Superior temporal gyrus (tissue), 1 donor: ENCODE measurements at regions not wholly inside any gene's neighbourhood (a gene's known extent, or its start where the extent isn't known, plus 50 kb on each side); places are given as distances from the start of the nearest gene placed in this dataset.
A peak's percentile ranks its signal among the peaks of the same experiment; 100 is the strongest.
"Not testable (repeated sequence)": the region's sequence is repeated elsewhere in the genome, so short reads cannot be mapped to it uniquely, and the experiment has no call there.

ENCODE experiments used
- DNase-seq: peaks from one replicate; pipeline ENCODE4 v3.0.0-alpha.2; 2016; ENCODE audit errors: extremely low spot score

DNA sequence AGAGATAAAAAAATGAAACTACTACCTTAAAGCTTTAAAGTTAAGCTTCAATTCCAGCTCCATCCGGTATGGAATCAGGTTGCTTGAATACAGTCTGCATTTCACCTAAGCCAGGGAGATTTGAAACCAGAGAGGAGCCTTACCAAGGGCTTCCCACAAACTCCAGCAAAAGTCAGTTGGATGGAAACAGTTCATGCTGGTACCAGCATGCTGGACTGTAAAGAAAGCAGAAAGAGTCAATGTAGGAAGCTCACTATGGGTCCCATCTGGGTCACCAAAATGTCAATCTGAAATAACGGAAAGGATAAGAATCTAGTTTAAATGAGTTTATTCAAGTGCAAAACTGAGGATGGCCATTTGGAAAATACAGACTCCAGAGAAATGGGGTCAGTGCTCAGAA, 65.3 kb downstream of the CDO1 start:
- no peak for DNase-seq

DNA sequence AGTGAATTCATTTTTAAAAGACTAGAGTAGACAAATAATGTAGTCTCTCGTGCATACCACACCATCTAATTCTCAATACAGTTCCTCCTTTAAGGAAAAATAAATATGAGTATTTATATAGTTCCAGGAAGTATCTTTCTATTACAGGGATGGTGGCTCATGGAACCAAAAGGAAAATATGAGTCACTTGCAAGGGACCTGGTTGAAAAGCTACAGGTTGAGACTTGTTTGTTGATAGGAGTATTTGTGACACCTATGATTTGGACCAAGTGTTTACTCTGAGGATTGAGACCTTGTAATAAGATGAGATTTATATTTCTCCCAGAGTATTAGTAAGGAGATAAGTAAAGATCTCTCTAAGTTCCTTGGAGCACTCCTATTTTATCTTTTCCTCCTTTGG, 67.4 kb downstream of the CDO1 start:
- no peak for DNase-seq

DNA sequence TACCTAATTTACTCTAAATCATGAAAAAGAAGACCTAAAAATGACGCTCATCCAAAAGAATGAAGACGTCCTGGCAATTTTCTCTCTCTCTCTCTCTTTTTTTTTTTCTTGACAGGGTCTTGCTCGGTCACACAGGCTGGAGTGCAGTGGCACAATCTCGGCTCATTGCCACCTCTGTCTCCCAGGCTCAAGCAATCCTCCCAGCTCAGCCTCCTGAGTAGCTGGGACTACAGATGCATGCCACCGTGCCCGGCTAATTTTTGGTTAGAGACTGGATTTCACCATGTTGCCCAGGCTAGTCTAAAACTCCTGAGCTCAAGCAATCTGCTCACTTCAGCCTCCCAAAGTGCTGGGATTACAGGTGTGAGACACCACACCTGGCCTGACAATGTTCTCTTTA, 77.2 kb downstream of the CDO1 start:
- not testable (repeated sequence) for DNase-seq

DNA sequence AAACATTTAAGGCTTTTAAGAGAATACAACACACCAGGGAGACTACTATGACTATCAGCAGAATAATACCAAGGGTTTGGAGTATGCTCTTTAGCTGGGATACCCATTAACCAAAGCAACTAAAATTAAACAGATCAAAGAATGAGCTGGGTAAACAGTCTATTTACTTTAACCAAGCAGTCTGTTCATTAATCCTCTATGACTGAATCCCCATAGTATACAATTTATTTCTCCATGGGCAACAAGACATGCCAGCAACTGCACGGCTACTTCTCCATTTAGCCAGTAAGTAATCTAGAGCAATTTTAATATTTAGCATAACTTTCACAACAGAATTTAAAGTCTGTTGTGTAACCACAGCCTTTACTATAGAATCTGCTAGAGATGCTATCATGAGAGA, 77.6 kb downstream of the CDO1 start:
- DNase-seq = no peak

DNA sequence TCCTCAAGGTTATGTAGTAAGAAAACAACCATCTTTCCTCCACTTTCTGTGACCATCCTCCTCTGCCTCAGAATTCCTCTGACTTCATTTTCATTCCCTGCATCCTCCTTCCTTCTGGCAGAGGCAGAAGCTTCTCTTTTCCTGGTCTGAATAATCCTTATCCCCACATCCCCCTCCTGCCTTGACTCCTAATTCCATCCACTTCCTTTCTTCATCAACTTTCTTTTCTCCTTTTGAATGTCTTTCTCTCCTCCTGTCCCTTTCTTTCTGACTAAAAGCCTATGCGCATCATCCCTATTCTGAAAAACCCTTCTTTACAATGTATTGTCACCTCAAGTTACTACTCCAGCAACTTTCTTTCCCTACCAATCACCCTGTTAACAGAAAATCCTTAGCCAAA, 79.0 kb downstream of the CDO1 start:
- DNase-seq = no peak

DNA sequence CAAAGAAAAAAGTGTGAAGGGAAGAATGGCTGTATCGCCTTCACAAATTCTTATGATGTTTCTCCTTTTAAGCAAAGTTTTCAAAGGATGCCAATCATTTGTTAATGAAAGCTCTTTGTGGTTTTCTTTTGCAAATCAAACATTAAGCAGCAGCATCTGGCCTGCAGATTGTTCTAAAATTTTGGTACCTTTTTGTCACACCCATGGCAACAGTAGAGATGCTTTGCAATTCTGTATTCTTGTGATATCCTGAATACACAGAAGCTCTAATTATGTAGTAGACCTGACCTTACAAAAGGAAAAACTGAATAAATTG, 79.8 kb downstream of the CDO1 start:
- DNase-seq = peak; percentile 25

DNA sequence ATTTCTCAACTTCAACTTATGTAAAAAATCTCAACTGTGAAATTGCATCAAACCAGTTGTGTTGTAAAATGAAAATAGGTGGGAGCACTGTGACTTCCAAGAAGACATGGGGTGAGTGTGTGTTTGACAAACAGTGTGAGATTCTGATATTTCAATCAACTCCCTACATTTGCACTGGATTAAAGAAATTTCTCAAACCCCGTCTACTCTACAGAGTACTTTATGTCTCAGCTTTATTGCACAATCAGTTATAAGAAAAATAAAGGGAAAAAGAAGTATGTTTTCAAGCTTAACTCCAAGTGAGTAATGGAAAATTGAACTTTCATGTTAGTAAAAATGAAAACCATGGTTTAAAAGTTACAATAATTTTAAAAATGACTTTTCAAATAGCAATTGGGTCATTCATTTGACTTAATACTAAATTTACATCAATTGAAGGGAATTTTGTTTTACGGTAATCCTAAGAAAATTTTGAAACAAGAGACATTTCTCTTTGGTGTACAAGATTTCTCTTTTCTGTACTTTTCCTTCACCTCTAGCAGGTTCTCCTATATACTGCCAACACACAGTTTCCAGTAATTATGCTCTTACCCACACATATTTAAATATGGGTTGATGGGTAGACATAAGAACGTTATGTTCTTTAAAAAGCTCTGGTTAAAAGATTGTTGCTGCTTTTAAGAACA, 80.3 kb downstream of the CDO1 start:
- no peak for DNase-seq

DNA sequence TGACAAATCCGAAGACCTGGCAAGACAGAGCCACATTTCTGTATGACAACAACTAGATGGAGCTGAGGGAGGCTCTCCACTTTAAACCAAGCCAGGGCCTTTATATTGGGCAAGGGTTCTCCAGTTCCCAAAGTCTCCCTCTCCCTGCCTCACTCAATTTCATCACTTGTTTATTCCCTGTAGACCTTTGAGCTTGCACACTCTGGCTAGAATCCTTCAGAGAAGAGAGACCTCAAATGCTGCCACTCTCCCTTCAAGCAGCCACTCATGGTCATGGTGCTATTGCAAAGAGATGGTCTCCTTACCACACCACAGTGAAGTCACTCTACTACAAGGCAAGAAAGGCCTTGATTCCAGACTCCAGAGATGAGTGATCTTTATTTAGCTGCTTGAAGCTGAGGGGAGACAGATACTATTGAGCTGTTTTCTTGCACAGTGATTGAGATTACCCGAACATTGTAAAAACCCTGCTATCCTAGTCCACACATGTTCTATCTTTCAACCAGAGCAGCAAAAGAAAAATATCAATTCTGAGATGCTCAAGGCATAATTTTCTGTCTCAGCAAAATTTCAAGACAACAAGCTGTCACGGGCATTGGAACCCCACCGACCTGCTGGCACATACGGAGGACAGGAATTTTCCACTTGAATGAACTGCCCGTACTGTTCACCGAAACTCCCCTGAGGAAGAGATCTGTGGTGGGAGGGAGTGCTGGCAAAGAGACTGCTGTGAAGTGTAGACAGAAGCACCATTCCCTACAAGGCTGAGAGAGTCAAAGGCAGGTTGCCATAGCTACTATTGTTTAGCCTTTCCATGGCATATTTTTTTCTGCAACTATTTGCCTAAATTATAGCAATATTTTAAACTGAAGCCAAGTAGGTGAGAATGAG, 81.1 kb downstream of the CDO1 start:
- DNase-seq = no peak

DNA sequence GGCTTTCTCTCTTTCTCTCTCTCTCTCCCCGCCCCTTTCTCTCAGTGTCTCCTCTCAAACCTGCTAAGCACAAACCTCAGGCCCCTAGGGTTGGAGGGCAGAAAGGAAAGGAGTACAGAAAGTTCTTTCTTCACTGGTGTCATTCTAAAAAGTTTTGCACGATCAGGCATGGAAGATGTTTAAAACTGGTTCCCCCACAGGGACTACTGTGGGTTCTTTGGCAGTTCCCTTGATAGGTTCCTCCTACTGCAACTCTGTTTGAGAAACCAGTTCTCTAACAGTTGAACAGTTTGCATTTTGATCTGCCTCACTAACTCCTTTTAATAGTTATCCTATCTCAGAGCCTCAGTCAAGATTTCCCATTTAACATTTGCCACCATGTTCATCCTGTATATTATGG, 82.9 kb downstream of the CDO1 start:
- DNase-seq = no peak

DNA sequence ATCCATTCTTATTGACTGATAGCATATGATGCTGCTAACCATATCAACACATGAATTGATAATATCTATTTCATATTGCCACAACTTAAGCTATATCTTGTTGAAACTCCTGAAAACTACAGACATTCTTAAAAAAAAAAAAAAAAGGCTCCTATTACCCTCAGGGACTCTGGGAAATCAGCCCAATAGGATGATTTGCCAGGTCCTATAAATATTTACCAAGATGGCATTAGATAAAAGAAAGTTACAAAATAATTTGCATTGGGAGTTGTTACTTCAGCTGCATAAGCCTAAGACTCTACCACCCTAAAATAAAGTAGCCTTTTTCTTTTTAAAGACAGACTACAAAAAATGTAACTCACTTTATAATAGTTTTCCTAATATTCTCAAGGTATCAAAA, 84.4 kb downstream of the CDO1 start:
- DNase-seq = no peak

DNA sequence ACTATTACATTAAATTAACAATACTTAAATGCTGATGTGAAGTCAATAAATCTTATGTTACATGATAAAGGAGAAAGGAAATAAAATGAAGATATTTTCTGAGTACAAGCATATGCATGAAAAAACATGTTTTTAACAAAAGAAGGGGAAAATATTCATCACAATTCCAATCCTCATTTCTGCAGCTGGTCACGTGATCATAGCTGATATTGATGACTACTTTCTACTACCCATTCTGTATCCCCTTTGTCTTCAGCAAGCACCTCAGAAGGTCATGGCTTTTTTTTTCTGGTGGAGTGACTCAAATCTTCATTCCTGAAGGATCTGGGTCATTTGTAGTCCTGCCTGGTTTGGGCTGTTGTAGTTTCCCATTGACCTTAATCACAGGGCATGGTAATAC, 90.9 kb downstream of the CDO1 start:
- DNase-seq = no peak

DNA sequence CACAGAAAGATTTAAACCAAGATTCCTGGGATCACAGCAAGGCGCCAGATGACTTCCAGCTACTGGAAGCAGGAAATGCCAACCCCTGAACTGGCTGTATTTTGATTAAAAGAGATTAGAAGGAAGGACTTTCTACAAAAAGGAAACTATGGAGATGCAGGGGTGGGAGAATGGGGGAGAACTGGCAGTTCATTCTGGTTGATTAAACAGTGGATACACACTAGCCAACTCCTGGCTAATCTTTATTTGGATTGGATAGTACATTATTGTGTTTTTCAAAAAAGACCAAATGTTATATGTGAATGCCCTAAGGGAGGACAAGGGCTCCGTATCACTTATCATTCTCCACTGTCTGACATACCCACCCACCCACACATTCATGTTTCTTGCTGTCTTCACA, 93.2 kb downstream of the CDO1 start:
- no peak for DNase-seq

DNA sequence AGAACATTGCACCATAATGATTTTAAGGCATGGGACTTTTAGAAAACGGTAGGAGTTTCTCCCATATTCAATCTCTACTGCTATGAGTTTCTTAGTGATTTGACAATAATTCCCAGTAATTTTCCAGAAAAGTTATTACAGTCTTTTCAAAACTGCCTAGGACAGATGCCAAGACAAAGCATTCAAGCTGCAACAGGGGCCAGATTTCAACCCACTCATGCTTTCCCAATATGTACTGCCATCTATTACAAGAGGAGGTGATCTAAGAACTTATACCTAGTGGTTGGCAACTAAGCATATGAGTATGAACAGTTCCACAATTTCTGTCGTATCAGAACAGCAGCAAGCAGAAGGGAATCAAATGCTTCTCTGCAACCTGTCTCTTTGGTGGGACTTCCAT, 95.1 kb upstream of the TMED7 start:
- peak; percentile 41 for DNase-seq

DNA sequence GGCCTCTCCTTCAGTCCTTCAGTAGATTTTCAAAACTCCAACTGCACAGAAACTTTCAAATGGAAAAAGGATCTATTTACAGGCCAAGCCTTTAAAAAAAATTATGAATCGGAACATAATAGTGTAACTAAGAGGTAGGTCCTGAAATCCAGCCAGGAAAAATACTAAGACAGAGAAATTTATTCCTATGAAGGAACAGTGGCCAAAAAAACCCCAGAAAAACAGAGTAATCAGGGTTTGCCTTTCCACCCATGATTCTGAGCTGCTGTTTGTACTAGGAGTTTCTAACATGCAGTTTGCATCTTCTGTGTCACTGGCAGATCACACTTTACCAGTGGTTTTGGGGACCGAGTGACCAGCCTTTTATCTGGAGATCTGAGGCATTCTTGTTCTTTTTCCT, 93.1 kb upstream of the TMED7 start:
- DNase-seq = no peak

DNA sequence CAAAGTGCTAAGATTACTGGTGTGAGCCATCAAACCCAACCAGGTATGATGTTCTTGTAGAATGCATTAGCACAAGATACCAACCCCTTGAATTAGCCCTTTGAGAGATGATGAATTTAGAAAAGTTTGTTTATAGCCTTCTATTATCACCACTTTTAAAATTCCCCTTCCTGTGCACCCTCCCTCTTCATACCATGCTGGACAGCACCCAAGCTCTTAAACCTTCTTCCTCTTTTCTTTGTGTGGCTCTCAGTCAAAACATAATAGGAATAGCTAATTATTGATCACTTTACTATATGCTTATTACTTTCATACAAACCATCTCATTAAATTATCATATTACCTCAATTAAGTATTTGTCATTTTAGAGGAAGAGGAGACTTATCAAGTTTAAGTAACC, 87.6 kb upstream of the TMED7 start:
- DNase-seq = no peak

DNA sequence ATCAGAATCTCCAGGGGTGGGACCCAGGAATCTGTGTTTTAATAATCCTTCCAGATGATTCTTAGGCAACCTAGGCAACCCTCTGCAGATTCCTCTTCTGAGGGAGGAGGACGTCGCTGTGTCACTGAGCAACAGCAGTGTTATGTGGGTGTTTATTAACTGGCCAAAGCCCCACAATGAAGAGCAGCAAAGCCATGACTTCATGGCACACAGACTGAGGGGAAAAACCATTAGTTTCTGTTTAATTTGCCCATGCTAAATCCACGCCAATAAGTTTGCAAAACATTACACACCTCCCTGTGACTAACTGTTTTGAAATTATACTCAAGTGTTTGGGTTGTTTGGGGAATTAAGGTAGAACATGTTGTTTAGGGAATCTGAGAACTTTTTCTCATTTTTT, 83.7 kb upstream of the TMED7 start:
- DNase-seq = no peak

DNA sequence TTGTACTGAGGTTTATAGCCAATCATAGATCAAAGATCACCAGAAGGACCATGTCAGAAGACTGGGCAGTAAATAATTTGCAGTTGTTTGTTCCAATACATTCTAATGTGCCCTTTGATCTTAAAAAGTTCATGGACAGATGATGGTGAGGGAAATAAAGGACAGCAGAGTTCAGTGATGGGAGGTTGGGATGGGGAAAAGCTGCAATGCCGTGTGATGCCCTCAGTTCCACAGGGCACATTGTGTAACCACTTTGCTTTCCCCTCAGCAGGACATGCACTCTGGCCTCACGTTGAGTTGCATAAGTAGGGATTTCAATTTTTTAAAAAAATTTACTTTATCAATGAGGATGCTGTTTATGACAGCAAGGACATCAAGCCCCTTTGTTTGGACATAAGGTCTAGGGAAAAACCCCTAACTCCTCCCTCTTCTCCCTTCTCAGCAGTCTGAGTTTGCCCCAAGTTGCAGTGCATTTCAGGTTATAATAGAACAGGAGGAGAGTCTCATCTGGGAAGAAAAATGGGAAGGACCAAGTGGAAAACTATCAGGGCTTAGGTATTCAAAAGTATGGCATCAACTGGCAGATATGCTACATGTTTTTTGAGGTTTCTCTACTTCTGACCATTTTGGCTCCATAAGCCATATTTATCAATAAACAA, 83.1 kb upstream of the TMED7 start:
- no peak for DNase-seq

DNA sequence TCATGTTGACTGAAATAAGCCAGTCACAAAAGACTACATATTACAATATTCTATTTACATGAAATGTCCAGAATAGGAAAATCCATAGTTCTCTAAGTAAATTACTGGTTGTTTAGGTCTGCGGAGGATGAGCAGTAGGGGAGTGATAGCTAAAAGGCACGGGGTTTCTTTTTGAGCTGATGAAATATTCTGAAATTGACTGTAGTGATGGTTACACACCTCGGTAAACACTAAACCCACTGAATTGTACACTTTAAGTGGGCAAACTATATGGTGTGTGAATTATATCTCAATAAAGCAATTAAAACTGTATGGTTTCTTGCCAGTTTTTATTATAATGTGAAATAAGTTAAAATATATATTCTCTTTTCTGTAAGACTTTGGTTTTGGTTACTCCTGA, 77.7 kb upstream of the TMED7 start:
- DNase-seq = no peak

DNA sequence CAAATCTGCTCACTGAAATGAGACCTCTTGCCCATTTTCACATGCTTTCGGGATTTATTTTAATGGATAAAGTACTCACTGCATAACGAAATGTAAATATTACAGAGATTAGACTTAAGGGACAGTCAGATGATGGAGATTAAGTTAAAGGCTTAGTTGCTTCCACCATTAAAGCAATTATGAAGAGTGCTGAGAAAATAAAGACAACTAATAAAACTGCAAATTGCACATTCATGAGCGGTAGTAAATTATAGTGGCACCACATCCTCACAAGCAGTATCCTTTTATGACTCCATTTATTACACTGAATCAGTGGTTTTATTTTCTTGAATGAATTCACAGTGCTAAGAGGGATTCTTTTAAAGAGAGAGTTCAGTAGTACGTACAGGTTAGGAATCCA, 76.2 kb upstream of the TMED7 start:
- no peak for DNase-seq

DNA sequence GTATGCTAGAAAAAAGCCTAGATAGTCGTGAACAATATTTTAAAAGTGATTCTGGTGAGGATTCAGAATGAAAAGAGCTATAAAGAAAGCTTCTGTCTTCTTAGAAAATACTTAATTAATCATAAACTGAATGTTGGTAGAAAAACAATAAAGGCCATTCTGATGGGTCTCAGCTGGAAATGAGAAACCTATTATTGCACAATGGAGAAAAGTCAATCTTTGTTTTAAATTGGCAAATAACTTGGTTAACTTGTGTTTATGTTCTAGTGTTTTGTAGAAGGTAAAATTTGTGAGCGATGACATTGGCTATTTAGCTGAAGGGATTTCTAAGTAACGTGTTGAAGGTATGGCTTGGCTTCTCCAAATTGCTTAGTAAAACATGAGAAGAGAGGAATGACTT, 74.1 kb upstream of the TMED7 start:
- no peak for DNase-seq

DNA sequence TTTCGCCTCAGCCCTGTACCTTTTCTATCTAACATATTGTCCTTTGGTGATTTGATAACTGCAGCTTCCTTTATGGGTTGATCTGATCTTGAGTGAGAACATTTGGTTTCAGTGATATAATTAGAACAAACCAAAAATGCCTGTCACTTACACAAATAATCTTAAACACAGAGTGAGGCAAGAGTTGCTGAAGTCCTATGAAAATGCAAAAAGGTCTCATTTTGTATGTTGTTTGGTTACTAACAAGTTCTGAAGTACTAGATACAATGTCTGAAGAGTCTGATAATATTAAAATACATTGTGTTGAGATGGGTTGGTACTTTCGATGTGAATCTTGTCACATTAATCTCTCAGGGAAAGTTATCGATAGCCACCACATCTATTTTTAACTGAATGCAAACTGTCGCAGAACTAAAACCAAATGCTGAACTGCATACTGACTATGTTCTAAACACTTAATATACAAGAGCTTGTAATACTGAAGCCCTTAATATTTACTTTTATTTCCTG, 70.4 kb upstream of the TMED7 start:
- no peak for DNase-seq

DNA sequence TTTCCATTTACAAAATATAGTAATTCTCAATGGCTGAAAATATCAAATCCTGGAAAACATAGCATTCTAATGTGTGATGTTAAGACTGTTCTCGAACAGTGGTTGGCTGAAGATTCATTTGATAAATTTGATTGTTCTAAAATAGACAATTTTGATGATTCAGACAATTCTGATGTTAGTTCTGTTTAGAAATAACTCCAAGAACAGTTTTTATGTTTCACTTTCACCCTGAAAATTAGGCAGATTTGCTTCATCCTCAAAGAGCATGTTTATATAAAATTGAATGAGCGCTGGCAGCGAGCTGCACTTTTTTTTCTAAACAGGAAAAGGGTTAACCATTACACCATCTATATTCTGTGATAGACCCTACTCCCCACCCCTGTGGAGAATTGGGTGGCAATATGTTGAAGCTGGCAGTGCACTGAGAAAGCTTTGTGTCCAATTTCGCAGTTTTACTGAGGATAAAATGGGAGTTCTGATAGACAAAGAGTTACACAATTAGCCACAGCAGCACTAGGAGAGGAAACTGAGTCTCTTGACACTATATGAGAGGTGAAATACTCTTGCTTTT, 69.6 kb upstream of the TMED7 start:
- DNase-seq = no peak

DNA sequence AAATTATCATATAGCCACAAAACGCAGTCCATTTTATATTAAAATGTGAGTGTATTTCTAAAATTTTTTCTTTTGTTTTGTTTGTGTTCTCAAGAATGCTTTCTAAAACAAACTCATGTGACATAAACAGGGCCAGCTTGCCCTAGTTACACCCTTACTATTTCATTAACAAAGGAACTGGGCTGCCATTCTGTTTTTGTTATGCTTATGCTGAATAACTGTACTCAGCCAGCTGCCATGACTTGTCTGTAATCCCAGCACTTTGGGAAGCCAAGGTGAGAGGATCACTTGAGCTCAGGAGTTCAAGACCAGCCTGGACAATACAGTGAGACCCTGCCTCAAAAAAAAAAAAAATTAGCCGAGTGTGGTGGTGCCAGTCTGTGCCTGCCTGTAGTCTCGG, 66.0 kb upstream of the TMED7 start:
- not testable (repeated sequence) for DNase-seq
